Panc1 (cell line): ENCODE measurements at regions not wholly inside any gene's neighbourhood (a gene's known extent, or its start where the extent isn't known, plus 50 kb on each side); places are given as distances from the start of the nearest gene placed in this dataset.

Experiments
- ATAC-seq: fragments of 200-7000 bp; cut with Tn5 transposase; 2 replicates; pipeline ENCODE4 v1.9.1; 2020; ENCODE audit warnings: mild to moderate bottlenecking, moderate library complexity
- BruUV-seq: library from RNA; stranded (reverse); fragments of 400-500 nt; replicated peaks from 2 replicates; lab custom pipeline; 2021; lab: Mats Ljungman, UMichigan
- CTCF ChIA-PET: fragments of 300-600 bp; sonication (Branson Sonifier 250); formaldehyde crosslinking; loops from one replicate; lab custom pipeline; 2022; ENCODE audit warnings: antibody characterized with exemption; lab: Charles Lee
- POLR2A ChIA-PET: fragments of 300-600 bp; sonication (Branson Sonifier 250); formaldehyde crosslinking; loops from one replicate; lab custom pipeline; 2022; ENCODE audit warnings: antibody characterized with exemption; lab: Charles Lee
- DNase-seq: peaks from one replicate; pipeline ENCODE4 v3.0.0-alpha.2; 2010; ENCODE audit warnings: low read depth, low spot score
- H3K27ac ChIP-seq: 2 replicates; pipeline ENCODE4 v1.5.1; 2011; ENCODE audit warnings: mild to moderate bottlenecking, low read length, inconsistent platforms
- H3K27me3 ChIP-seq: fragments of 200-500 bp; sonication (Bioruptor generic); 2 replicates; pipeline ENCODE4 v1.6.0; 2014; ENCODE audit warnings: low read length, inconsistent platforms; ENCODE audit not compliant: control insufficient read depth, insufficient read depth
- H3K36me3 ChIP-seq: fragments of 200-500 bp; sonication (Bioruptor generic); 2 replicates; pipeline ENCODE4 v1.5.1; 2014; ENCODE audit warnings: inconsistent platforms, mild to moderate bottlenecking, low read length, moderate library complexity; ENCODE audit not compliant: control insufficient read depth, insufficient read depth
- H3K4me1 ChIP-seq: 2 replicates; pipeline ENCODE4 v1.5.1; 2011; ENCODE audit warnings: inconsistent platforms, mild to moderate bottlenecking, low read length, moderate library complexity; ENCODE audit not compliant: control insufficient read depth, insufficient read depth
- H3K4me3 ChIP-seq, 2 experiments: 2 replicates each; pipeline ENCODE4 v1.5.1; 2011 to 2012; ENCODE audit warnings: low read depth in 2 of 2, low read length in 2 of 2, mild to moderate bottlenecking in 2 of 2, inconsistent platforms in 1 of 2, moderate library complexity in 1 of 2
- H3K9me3 ChIP-seq: fragments of 200-500 bp; sonication (Bioruptor generic); 2 replicates; pipeline ENCODE4 v1.5.1; 2014; ENCODE audit warnings: low read depth, mild to moderate bottlenecking, inconsistent platforms, low read length, moderate library complexity; ENCODE audit not compliant: control insufficient read depth, insufficient read depth
- CTCF ChIP-seq: fragments of 450-650 bp; IDR thresholded peaks from 2 replicates; pipeline ENCODE4 v1.5.1; 2017; ENCODE audit warnings: mild to moderate bottlenecking
- POLR2AphosphoS5 ChIP-seq: IDR thresholded peaks from 2 replicates; pipeline ENCODE4 v1.6.1; 2012; ENCODE audit warnings: mild to moderate bottlenecking, low read depth, low read length, moderate library complexity
- REST ChIP-seq, 2 experiments: IDR thresholded peaks; 2 replicates each; pipeline ENCODE4 v1.6.1; 2011 to 2012; ENCODE audit warnings: low read depth in 2 of 2, control low read depth in 1 of 2, low read length in 1 of 2, mild to moderate bottlenecking in 1 of 2, moderate library complexity in 1 of 2; ENCODE audit not compliant: insufficient read depth in 1 of 2
- SIN3A ChIP-seq: IDR thresholded peaks from 2 replicates; pipeline ENCODE4 v1.6.1; 2012; ENCODE audit warnings: low read depth, mild to moderate bottlenecking, low read length, moderate library complexity, borderline replicate concordance; ENCODE audit not compliant: insufficient read depth
- TCF7L2 ChIP-seq: IDR thresholded peaks from 2 replicates; pipeline ENCODE4 v1.6.1; 2011; ENCODE audit warnings: mild to moderate bottlenecking, low read depth, low read length, inconsistent platforms
- in situ Hi-C: cut with HindIII; loops from 2 replicates; pipeline ENCODE4 v1.10.0; 2016; ENCODE audit warnings: low sequenced_read_pairs, low pct_unique_long_range_greater_than_20kb
- intact Hi-C: fragments of 100-400 bp; cut with micrococcal nuclease; formaldehyde crosslinking; loops from one replicate; pipeline ENCODE4 v1.10.0; 2022; ENCODE audit not compliant: unreplicated experiment

- CTCF ChIA-PET = no interaction called here
- in situ Hi-C loops (no loop called here), intact Hi-C loops (no loop called here)
- ATAC-seq (no peak), DNase-seq (no peak)
- Histone ChIP-seq H3K4me1 (no peaks in the 10 kb centered on the region), H3K27me3 (no peaks in the 10 kb centered on the region), H3K36me3 (no peaks in the 10 kb centered on the region), H3K27ac (no peak overlapping the region), H3K4me3 (no peak overlapping the region), H3K9me3 (no peaks in the 10 kb centered on the region)
- no peak for TF ChIP-seq POLR2AphosphoS5
- TF ChIP-seq REST (IDR thresholded peaks at IDR 0.05; ENCODE audit: insufficient read depth in 1 of 2, low read depth in 2 of 2, low read length in 1 of 2) = no peak
- TF ChIP-seq SIN3A = no peak
- no peak for TF ChIP-seq CTCF
- no peak for TF ChIP-seq TCF7L2
- no TSS peak for BruUV-seq
- POLR2A ChIA-PET = no interaction called here
These were observed 620.5 kb upstream of the SEMA6A start for GRCh38 chr5:117195076-117195475.

- intact Hi-C loops (no loop called here), in situ Hi-C loops (no loop called here)
- DNase-seq (no peak), ATAC-seq (no peak)
- no peaks in the 10 kb centered on the region for H3K9me3 ChIP-seq
- no peak overlapping the region for H3K27ac ChIP-seq
- H3K36me3 ChIP-seq = no peaks in the 10 kb centered on the region
- ChIA-PET CTCF (no interaction called here), POLR2A (no interaction called here)
- H3K4me3 ChIP-seq = no peak overlapping the region
- TF ChIP-seq CTCF (no peak), POLR2AphosphoS5 (no peak), SIN3A (no peak), TCF7L2 (no peak), REST (IDR thresholded peaks at IDR 0.05; ENCODE audit: insufficient read depth in 1 of 2, low read depth in 2 of 2, low read length in 1 of 2) (no peak)
- no peaks in the 10 kb centered on the region for H3K27me3 ChIP-seq
- BruUV-seq = no TSS peak
- no peaks in the 10 kb centered on the region for H3K4me1 ChIP-seq
These were observed 616.6 kb upstream of the SEMA6A start for GRCh38 chr5:117191251-117191650.
